NB4 (cell line): ENCODE measurements at regions not wholly inside any gene's neighbourhood (a gene's known extent, or its start where the extent isn't known, plus 50 kb on each side); places are given as distances from the start of the nearest gene placed in this dataset.

Source experiments
- MYC ChIP-seq: IDR thresholded peaks from 2 replicates; pipeline ENCODE4 v1.6.1; 2011; ENCODE audit warnings: low read depth, low read length
- POLR2A ChIP-seq: IDR thresholded peaks from 2 replicates; pipeline ENCODE4 v1.6.1; 2011; ENCODE audit warnings: mild to moderate bottlenecking; ENCODE audit not compliant: insufficient read length; ENCODE audit errors: extremely low read depth
- TF ChIP-seq, protein P1 (sequence below): IDR thresholded peaks from one replicate; pipeline ENCODE4 v1.5.1; 2012; ENCODE audit warnings: low read depth, low read length
- TF ChIP-seq, protein P2 (sequence below): IDR thresholded peaks from 2 replicates; pipeline ENCODE4 v1.6.1; 2011; ENCODE audit warnings: low read depth, low read length

DNA sequence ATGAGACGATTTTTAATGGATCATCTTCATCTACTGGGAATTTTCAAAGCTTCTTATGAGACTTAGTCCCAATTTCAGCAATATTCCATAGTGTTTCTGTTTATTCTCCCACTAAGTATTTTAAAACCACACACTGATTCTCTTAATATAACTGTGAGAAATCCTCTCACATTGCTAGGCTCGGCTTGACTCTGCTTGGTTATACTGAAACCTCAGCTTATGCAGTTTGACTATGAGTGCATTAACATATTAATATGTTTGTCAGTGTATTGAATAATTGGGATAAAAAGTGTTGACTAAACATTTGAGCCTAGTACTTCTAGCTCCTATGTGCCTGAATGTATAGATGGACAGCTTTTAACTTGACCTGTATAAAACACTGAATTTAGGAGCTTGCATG lies 298.5 kb upstream of the IZUMO3 start:
- TF ChIP-seq, protein P1, sequence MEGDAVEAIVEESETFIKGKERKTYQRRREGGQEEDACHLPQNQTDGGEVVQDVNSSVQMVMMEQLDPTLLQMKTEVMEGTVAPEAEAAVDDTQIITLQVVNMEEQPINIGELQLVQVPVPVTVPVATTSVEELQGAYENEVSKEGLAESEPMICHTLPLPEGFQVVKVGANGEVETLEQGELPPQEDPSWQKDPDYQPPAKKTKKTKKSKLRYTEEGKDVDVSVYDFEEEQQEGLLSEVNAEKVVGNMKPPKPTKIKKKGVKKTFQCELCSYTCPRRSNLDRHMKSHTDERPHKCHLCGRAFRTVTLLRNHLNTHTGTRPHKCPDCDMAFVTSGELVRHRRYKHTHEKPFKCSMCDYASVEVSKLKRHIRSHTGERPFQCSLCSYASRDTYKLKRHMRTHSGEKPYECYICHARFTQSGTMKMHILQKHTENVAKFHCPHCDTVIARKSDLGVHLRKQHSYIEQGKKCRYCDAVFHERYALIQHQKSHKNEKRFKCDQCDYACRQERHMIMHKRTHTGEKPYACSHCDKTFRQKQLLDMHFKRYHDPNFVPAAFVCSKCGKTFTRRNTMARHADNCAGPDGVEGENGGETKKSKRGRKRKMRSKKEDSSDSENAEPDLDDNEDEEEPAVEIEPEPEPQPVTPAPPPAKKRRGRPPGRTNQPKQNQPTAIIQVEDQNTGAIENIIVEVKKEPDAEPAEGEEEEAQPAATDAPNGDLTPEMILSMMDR = no peak
- TF ChIP-seq, protein P2, sequence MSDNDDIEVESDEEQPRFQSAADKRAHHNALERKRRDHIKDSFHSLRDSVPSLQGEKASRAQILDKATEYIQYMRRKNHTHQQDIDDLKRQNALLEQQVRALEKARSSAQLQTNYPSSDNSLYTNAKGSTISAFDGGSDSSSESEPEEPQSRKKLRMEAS = no peak
- TF ChIP-seq POLR2A = no peak
- TF ChIP-seq MYC = no peak
